Islet precursor cell (in vitro differentiated cells): ENCODE measurements at regions not wholly inside any gene's neighbourhood (a gene's known extent, or its start where the extent isn't known, plus 50 kb on each side); places are given as distances from the start of the nearest gene placed in this dataset.
A peak's percentile ranks its signal among the peaks of the same experiment; 100 is the strongest.
"Not testable (repeated sequence)": the region's sequence is repeated elsewhere in the genome, so short reads cannot be mapped to it uniquely, and the experiment has no call there.

ENCODE experiments used
- DNase-seq: peaks from one replicate; pipeline ENCODE4 v3.0.0-alpha.2; 2018

GRCh38 chr7:79531905-79532664 lies 78.6 kb upstream of the MAGI2 start:
- no peak for DNase-seq

- no peak for DNase-seq
Measured at GRCh38 chr7:79531116-79531515, 77.6 kb upstream of the MAGI2 start.

GRCh38 chr7:79529881-79530235 lies 76.4 kb upstream of the MAGI2 start:
- no peak for DNase-seq

- peak; percentile 58 for DNase-seq
Measured at GRCh38 chr7:79529214-79529880, 75.9 kb upstream of the MAGI2 start.

- DNase-seq, result peak; percentile 85
Measured at GRCh38 chr7:79528421-79528820, 75.0 kb upstream of the MAGI2 start.

GRCh38 chr7:79524048-79524447 lies 70.6 kb upstream of the MAGI2 start:
- DNase-seq, result no peak

GRCh38 chr7:79523436-79523835 lies 70.0 kb upstream of the MAGI2 start:
- DNase-seq, result no peak

GRCh38 chr7:79520543-79520942 lies 67.1 kb upstream of the MAGI2 start:
- DNase-seq, result no peak

- no peak for DNase-seq
Measured at GRCh38 chr7:79515358-79515757, 61.9 kb upstream of the MAGI2 start.

GRCh38 chr7:79513261-79513660 lies 59.8 kb upstream of the MAGI2 start:
- DNase-seq, result no peak

GRCh38 chr7:79512261-79512660 lies 58.8 kb upstream of the MAGI2 start:
- no peak for DNase-seq

GRCh38 chr7:79511056-79511455 lies 57.6 kb upstream of the MAGI2 start:
- DNase-seq, result not testable (repeated sequence)

GRCh38 chr7:79507131-79507530 lies 53.7 kb upstream of the MAGI2 start:
- DNase-seq, result no peak

- DNase-seq, result peak; percentile 73
Measured at GRCh38 chr7:79506481-79506880, 53.0 kb upstream of the MAGI2 start.

- peak; percentile 90 for DNase-seq
Measured at GRCh38 chr7:79504607-79505389, 51.3 kb upstream of the MAGI2 start.
